ENCODE measurements at regions not wholly inside any gene's neighbourhood (a gene's known extent, or its start where the extent isn't known, plus 50 kb on each side); places are given as distances from the start of the nearest gene placed in this dataset.
A peak's percentile ranks its signal among the peaks of the same experiment; 100 is the strongest.
"Not testable (repeated sequence)": the region's sequence is repeated elsewhere in the genome, so short reads cannot be mapped to it uniquely, and the experiment has no call there.

DNA sequence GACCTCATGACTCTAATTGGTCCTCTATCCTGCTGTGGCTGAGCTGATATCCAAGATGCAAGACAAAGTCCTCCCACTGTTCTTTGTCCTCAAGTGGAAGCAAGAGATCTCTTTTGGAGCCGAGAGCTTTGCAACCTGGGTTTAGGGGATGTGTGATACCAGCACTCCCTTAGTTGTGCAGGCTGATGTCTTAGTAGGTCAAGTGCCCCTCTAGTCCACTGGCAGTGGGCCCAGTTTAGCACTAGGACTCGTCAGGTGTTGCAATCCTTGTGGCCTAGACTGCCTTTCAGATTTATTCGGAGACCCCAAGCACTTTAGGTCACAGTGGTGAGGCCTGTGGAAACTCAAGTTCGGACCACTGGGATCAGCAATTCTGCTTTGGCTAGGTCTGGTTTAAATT lies 64.0 kb downstream of the GPRASP3 start:
- DNase-seq, result no peak

DNA sequence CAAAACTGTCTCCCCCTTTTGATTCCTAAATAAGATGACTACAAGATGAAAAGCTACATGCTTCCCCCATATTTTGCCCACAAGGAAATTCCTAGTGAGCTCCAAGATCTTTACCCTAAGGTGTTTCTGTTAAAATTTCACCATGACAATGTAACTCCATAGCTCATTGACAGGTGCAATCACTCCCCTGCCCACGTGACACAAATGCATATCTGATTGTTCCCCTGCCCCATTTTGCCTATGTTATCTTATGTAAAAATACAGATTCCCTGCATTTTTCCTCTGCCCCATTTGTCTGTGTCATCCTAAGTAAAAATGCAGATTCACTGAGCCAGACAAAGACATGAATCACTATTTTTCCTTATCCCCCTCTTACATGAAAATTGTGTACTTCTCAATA lies 66.7 kb downstream of the GPRASP3 start:
- DNase-seq, result no peak

DNA sequence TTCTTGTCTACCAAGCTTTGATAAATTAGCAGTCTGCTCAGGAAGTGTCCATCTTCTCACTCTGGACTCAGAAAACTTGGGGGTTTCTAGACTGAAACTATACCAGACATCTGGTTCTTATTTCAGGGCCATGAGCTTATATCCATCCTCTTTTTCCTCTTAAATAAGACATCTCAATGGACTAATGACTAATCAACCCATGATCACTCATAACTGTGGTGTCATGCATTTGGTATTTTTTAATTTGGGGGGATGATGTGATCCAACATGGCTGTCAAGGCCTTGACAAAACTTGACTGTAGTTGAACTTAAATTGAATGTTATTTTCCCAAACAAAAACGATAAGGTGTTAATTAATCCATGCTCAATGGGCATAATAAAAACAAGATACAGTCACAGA lies 87.8 kb downstream of the GPRASP3 start:
- no peak for DNase-seq

DNA sequence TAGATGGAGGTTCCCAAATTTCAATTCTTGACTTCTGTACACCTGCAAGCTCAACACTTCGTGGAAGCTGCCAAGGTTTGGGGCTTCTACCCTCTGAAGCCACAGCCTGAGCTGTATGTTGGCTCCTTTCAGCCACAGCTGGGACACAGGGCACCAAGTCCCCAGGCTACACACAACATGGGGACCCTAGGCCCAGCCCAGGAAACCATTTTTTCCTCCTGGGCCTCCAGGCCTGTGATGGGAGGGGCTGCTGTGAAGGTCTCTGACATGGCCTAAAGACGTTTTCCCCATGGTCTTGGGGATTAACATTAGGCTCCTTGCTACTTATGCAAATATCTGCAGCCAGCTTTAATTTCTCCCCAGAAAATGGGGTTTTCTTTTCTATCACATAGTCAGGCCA lies 97.7 kb downstream of the GPRASP3 start:
- DNase-seq, result not testable (repeated sequence)

DNA sequence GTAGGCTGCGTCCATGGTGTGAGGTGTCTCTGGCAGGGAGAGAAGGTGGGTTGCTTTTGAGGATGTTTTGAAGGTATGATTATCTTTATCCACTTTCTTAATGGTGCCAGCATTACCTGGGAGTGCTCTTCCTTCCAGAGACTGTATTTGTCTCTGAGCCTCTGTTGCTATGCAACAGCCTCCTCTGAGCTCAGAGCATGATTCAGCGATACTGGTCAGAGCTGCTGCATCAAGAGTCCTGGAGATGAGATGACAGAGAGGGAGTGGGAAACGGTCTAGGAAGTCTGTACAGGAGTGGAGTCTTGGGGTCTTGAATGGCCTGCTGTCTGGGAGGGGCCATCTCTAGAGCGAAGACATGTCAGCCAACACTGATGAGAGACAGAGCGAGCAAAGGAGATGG lies 104.4 kb upstream of the RAB40AL start:
- DNase-seq, result peak in 1 of 2 experiments; percentile 9

DNA sequence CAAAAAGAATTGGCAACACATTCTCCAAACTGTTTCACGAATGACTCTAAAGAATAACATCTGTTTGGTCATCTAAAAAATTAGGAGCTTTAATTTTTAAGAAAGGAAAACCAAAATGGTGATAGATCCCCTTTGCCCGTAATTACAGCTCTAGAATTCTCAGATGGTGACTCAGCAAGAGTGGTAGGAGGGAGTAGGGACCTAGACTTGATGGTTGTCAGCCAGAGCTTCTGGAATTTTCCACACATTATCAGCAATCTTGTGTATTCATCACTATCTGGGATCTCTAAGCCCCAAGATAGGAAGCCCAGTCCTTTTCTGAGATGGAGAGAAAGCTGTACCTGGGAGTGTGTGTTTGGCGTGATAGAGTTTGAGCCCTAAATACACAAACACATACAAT lies 103.9 kb upstream of the RAB40AL start:
- no peak for DNase-seq

DNA sequence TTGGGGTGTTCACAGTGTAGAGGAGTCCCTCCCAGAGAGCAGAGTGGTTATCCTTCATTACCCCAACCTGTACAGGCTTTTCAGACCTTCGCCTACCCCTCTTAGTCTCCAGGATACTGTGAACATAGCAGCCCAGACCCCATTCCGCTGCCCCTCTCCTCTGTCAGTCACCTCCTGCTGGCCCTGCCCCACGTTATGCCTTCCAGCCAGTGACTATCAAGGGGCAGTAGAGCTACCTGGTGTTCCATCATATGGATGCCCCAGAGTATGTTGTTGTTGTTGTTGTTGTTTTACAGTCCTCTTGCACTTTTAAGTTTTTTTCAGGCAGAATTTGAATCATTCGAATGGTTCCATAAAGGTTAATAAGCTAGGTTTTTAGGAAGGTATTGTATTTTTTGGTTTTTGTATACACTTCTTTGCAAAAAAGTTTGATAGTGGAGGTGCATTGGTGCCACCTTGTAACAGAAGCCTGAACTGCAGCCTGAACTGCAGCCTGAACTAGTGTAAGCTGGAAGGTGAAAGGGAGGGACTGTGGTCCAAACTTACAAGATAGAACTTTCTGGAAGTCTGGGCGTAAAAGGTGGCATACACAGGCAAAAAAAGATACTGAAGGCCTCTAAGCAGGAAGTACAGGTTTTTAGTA lies 101.4 kb upstream of the RAB40AL start:
- no peak for DNase-seq

DNA sequence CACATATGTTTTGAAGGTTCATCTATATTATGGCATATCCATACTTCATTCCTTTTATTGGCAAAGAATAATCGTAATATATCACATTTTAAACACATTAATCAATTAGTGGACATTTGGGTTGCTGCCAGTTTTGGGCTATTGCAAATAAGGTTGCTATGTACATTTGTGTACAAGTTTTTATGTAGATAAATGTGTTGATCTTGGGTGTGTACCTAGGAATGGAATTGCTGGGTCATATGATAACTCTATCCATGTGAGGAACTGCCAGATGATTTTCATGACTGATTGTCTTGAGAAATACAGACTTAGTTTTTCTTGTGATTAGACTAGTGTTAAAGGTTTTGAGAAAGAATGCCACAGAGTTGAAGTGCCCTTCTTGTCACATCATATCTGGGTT lies 99.2 kb upstream of the RAB40AL start:
- no peak for DNase-seq

DNA sequence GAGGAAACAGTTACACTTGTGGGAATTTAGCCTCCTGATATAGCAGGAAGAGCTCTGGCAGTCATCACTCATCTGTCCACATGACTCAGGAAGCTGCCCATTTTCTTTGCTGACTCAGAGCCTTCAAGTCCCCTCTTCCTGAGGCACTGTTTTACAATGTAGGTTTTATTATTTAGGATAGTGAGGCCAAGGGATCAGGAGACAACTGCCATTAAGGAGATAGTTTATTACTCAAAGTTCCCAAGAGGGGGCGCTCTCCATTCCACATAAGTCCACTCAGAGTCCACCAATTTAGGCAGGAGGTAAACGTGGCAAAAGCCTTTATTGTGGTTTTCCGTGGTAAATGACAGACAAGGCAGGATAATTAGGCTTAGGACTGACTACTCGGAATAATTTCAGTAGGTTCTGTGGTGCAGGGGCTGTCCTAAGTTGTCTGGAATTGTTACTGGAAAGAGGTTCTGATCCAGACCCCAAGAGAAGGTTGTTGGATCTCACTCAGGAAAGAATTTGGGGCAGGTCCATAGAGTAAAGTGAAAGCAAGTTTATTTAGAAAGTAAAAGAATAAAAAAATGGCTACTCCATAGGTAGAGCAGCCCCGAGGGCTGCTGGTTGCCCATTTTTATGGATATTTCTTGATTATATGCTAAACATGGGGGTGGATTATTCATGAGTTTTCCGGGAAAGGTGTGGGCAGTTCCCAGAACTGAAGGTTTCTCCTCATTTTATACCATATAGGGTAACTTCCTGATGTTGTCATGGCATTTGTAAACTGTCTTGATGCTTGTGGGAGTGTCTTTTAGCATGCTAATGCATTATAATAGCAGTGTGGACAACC lies 96.0 kb upstream of the RAB40AL start:
- DNase-seq, result no peak

DNA sequence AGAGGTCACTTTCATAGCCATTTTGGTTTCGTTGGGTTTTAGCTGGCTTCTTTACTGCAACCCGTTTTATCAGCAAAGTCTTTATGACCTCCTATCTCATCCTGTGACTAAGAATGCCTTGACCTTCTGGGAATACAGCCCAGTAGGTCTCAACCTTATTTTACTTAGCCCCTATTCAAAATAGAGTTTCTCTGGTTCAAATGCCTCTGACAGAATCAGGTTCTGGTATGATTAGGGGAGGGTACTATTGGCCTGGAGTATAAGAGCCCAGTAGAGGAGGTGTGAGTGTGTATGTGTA lies 95.4 kb upstream of the RAB40AL start:
- DNase-seq, result no peak

DNA sequence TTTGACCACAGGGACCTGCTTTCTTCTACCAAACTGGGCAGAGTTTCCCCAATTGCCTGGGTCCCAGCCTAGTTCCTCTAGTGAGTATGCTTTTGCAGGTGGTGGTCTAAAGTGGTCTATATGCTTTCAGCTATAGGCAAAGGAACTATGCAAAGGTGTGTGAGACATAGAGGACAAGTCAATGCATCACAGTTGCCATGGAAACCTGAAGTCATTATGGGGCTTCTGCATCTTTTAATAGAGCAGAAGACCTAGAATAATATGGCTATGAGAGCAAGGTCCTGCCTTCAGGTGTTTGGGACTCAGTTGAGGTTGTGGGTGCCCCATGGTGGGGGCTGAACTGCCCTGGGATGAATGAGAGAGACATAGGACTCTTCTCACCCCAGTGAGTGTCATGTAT lies 92.1 kb upstream of the RAB40AL start:
- no peak for DNase-seq

DNA sequence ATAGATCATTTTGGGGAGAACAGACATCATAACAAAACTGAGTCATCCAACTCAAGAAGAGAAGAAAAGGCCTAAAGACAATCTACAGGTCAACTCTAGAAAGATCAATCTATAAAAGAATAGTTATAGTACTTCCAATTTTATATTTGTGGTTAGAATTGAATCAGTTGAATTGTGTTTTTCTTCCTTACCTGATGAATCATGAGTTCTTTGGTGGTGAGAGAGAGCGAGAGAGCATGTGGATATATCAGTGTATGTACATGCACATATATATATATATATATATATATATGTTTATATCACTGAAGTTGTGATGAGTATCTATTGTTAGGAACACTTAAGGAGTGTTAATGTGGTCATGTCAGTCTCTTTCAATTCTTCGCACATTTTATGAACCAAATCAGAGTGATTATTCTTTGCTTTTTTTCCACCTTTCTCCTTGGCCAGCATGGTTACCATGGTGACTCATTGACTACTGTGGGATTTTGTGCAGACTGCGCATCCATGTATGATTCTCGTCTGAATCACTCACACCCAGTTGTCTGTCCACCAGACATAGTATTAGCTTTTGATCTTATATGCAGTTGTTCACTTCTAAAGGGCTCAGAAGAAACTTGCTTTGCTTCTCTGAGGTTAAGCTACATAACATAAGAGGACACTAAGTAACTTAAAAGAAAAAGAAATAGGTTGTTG lies 90.4 kb upstream of the RAB40AL start:
- no peak for DNase-seq

DNA sequence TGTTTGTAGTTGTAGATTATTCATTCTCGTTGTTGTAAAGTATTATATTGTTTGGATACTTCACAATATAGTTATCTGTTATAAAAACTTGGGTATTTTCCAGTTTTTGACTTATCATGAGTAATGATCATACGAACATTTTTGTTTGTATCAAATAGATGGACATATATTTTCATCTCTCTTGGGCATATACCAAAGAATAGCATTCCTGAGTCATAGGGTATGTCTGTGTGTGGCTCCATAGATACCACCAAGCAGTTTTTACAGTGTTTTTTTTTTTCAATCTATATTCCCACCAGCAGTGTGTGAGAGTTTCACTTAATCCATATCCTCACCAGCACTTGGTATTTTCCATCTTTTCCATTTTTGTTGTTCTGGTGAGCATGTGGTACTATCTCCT lies 89.7 kb upstream of the RAB40AL start:
- DNase-seq, result no peak

DNA sequence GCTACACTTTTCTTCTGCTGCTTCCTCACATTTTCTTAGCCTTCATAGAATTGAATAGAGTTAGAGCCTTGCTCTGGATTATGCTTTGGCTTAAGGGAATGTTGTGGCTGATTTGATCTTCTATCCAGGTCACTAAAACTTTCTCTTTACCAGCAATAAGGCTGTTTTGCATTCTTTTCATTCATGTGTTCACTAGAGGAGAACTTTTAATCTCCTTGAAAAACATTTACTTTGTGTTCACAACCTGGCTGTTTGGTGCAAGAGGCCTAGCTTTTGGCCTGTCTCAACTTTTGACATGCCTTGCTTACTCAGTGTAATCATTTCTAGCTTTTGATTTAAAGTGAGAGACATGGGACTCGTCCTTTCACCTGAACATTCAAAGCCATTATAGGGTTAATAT lies 87.7 kb upstream of the RAB40AL start:
- no peak for DNase-seq

DNA sequence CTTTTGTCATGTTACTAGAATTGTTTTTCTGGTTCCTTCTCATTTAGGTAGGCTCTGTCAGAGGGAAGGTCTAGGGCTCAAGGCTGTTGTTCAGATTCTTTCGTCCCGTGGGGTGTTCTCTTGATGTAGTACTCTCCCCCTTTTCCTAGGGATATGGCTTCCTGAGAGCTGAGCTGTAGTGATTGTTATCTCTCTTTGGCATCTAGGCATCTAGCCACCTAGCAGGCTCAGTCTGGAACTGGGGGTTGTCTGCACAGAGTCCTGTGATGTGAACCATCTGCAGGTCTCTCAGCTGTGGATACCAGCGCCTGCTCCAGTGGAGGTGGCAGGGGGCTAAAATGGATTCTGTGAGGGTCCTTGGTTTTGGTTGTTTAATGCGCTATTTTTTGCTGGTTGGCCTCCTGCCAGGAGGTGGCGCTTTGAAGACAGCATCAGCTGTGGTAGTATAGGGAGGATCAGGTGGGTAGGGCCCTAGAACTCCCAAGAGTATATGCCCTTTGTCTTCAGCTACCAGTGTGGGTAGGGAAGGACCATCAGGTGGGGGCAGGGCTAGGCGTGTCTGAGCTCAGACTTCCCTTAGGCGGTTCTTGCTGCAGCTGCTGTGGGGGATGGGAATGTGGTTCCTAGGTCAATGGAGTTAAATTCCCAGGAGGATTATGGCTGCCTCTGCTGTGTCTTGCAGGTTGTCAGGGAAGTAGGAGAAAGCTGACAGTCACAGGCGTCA lies 78.1 kb upstream of the RAB40AL start:
- not testable (repeated sequence) for DNase-seq

DNA sequence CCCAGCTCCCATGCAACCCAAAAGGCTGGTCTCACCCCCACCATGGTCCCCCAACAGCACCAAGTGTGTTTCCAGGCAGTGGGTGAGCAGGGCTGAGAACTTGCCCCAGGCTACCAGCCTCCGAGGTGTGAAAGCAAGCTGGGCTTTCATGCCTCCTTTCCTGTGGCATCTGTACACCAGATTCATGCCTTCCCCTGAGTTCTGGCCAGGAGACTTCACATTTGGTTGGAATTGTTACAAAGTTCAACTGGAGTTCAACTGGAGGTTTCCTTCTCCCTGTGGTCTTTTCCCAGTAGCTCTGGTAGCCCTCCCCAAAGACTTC lies 77.6 kb upstream of the RAB40AL start:
- no peak for DNase-seq

DNA sequence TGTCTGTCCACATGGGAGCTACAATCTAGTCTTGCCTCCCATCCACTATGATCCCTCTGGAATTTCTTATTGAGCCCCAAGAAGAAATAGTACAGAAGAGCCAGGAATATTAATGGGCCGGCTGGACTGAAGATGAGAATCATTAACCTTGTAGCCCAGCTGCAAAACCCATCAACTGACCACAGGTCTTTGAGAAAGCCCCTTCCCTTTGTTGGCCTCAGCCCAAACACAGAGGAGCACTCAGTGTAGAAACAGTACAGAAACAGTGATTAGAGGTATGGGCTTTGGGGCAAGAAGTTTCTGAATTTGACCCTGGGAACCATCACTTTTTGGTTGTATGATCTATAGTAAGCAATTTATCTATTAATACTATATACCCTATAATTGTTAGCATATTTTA lies 76.8 kb upstream of the RAB40AL start:
- DNase-seq, result no peak

DNA sequence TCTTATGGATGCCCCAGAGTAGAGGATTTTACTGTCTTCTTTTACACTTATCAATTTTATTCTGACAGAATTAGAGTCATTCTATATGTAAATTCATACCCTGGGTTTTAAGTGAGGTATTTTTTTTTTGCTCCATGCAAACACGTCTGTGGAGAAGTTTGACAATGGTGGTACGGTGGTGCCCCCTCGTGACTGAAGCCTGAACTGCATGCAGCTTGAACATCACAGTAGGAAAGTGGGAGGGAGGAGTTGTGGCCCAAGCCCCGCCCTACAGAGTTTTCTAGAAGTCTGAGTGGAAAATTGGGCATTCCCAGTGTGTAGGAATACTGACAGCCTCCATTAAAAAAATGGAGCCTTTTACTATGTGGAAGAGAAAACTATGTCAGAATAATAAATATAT lies 73.3 kb upstream of the RAB40AL start:
- peak; percentile 81 to 86 for DNase-seq

DNA sequence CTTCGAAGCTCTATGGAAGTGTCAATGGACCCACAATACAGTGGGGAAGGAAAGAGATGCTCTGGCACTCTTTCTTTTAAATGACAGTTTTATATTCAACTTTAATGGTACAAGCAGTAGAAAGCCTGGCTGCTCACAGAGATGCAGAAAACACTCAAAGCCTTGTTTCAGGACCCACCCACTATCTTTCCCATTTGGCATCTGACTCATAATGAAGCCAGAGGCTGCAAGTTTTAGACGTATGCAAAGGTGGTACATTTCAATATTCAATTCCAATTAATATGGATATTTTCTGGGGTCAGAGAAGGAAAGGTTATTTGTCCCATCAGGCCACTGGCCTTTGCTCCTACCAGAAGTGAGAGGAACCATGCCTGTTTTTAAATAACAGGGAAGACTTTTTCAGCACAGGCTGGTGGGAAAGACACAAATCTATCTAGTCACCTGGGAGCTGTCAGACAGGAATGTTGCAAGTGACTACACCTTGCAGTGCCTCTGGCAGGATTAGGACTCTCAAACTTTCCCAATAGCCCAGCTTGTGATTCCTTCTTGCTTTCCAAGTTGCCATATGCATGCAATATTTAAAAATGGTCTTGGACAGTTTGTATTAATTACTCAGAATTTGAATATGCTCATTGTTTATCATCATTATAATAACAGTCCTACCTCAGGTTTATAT lies 70.0 kb upstream of the RAB40AL start:
- no peak for DNase-seq

DNA sequence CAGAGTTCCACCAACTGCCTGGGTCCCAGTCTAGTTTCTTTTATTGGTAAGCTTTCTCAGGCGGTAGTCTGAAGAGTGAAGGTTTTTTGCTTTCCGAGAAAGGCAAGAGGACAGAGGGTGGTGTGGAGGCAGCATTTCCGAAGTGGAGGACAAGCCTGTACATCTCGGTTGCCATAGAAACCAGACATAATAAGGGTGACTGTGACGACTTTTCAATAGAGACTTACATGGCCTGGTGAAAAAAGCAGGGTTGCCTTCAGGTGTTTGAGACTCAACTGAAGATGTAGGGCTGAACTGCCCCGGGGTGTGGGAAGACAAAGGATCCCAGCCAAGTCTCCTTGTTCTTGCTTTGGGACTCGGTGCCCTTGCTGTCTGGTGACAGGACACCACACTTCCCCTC lies 53.6 kb upstream of the RAB40AL start:
- DNase-seq, result no peak
